HCT116 (cell line): ENCODE measurements at regions not wholly inside any gene's neighbourhood (a gene's known extent, or its start where the extent isn't known, plus 50 kb on each side); places are given as distances from the start of the nearest gene placed in this dataset.

ENCODE experiments used
- ATAC-seq: fragments of 200-7000 bp; cut with Tn5 transposase; 2 replicates; pipeline ENCODE4 v1.9.1; 2020; ENCODE audit warnings: mild to moderate bottlenecking, moderate library complexity
- BruUV-seq: library from RNA; stranded (reverse); fragments of 400-500 nt; replicated peaks from 2 replicates; lab custom pipeline; 2021; lab: Mats Ljungman, UMichigan
- CTCF ChIA-PET: fragments of 300-600 bp; sonication (Branson Sonifier 250); formaldehyde crosslinking; loops from one replicate; lab custom pipeline; 2021; ENCODE audit warnings: antibody characterized with exemption; lab: Charles Lee
- POLR2A ChIA-PET: fragments of 300-600, 350-600 bp; sonication (Branson Sonifier 250); formaldehyde crosslinking; loops from one replicate; lab custom pipeline; 2021; ENCODE audit warnings: antibody characterized with exemption; lab: Charles Lee
- RAD21 ChIA-PET, 2 experiments: fragments of 300-600 bp; sonication (Branson Sonifier 250); formaldehyde crosslinking; loops; one replicate each; lab custom pipeline; 2023; ENCODE audit warnings: low total read pairs in 2 of 2; ENCODE audit not compliant: uncharacterized antibody in 2 of 2, unreplicated experiment in 2 of 2, low non-redundant PET in 1 of 2; lab: Charles Lee
- DNase-seq: peaks from one replicate; pipeline ENCODE4 v3.0.0-alpha.2; 2010; ENCODE audit warnings: low read depth, low spot score
- H2AFZ ChIP-seq: fragments of 200-600 bp; shearing (Covaris generic), sonication (generic); 2 replicates; pipeline ENCODE4 v1.6.1; 2017; ENCODE audit warnings: low read depth, mixed run types, mixed read lengths, antibody characterized with exemption, low read length; ENCODE audit not compliant: poor library complexity, severe bottlenecking
- H3K27ac ChIP-seq: 2 replicates; pipeline ENCODE4 v1.5.1; 2012; ENCODE audit warnings: low read depth, low read length
- H3K27me3 ChIP-seq: fragments of 200-600 bp; sonication (generic); 2 replicates; pipeline ENCODE4 v1.6.1; 2016; ENCODE audit warnings: mixed run types, low read length, mixed read lengths; ENCODE audit not compliant: insufficient read depth
- H3K36me3 ChIP-seq, 2 experiments: fragments of 200-500 bp in 1 of 2; fragments of 200-600 bp in 1 of 2; sonication (Bioruptor generic) in 1 of 2; sonication (generic) in 1 of 2; 2 replicates each; pipeline versions ENCODE4 v1.5.1 to v1.6.1; 2014 to 2016; ENCODE audit warnings: low read length in 2 of 2, inconsistent platforms in 1 of 2, mixed read lengths in 1 of 2, mixed run types in 1 of 2; ENCODE audit not compliant: insufficient read depth in 2 of 2, control insufficient read depth in 1 of 2
- H3K4me1 ChIP-seq, 2 experiments: fragments of 200-600 bp in 1 of 2; sonication (generic) in 1 of 2; 2 replicates each; pipeline versions ENCODE4 v1.5.1 to v1.6.1; 2012 to 2017; ENCODE audit warnings: low read length in 2 of 2, inconsistent platforms in 1 of 2, mild to moderate bottlenecking in 1 of 2, mixed read lengths in 1 of 2, mixed run types in 1 of 2, moderate library complexity in 1 of 2; ENCODE audit not compliant: insufficient read depth in 2 of 2, control insufficient read depth in 1 of 2
- H3K4me2 ChIP-seq: fragments of 200-600 bp; sonication (generic); 2 replicates; pipeline ENCODE4 v1.6.1; 2017; ENCODE audit warnings: mixed run types, low read length, mixed read lengths
- H3K4me3 ChIP-seq, 2 experiments: fragments of 200-600 bp in 1 of 2; sonication (generic) in 1 of 2; replicated peaks in 1 of 2; 2 replicates each; pipeline ENCODE4 v1.5.1; 2011 to 2016; ENCODE audit warnings: low read length in 2 of 2, control low read depth in 1 of 2, low read depth in 1 of 2, mild to moderate bottlenecking in 1 of 2, mixed read lengths in 1 of 2, mixed run types in 1 of 2
- H3K79me2 ChIP-seq: fragments of 200-600 bp; sonication (generic); 2 replicates; pipeline ENCODE4 v1.6.1; 2017; ENCODE audit warnings: mild to moderate bottlenecking, mixed run types, low read length, moderate library complexity, mixed read lengths; ENCODE audit not compliant: insufficient read depth
- H3K9ac ChIP-seq: fragments of 200-600 bp; sonication (generic); 2 replicates; pipeline ENCODE4 v1.6.1; 2016; ENCODE audit warnings: low read length, mixed read lengths
- H3K9me2 ChIP-seq: fragments of 200-600 bp; sonication (generic), shearing (Covaris generic); 2 replicates; pipeline ENCODE4 v1.6.1; 2017; ENCODE audit warnings: mixed run types, mild to moderate bottlenecking, moderate library complexity; ENCODE audit not compliant: insufficient read depth
- H3K9me3 ChIP-seq, 2 experiments: fragments of 200-500 bp in 1 of 2; fragments of 200-600 bp in 1 of 2; sonication (Bioruptor generic) in 1 of 2; sonication (generic) in 1 of 2; 2 replicates each; pipeline ENCODE4 v1.6.1; 2014 to 2017; ENCODE audit warnings: low read length in 2 of 2, mixed read lengths in 2 of 2, inconsistent platforms in 1 of 2, low read depth in 1 of 2, mild to moderate bottlenecking in 1 of 2, mixed run types in 1 of 2, moderate library complexity in 1 of 2; ENCODE audit not compliant: control insufficient read depth in 1 of 2, insufficient read depth in 1 of 2
- H4K20me1 ChIP-seq: fragments of 200-600 bp; sonication (generic), shearing (Covaris generic); 2 replicates; pipeline ENCODE4 v1.6.1; 2017; ENCODE audit warnings: mixed run types, mild to moderate bottlenecking, moderate library complexity; ENCODE audit not compliant: insufficient read depth
- ATF3 ChIP-seq: IDR thresholded peaks from 2 replicates; pipeline ENCODE4 v1.6.1; 2012
- FOSL1 ChIP-seq: IDR thresholded peaks from 2 replicates; pipeline ENCODE4 v1.6.1; 2012; ENCODE audit warnings: low read depth
- JUND ChIP-seq: IDR thresholded peaks from 2 replicates; pipeline ENCODE4 v1.6.1; 2012
- POLR2A ChIP-seq: IDR thresholded peaks from 2 replicates; pipeline ENCODE4 v1.7.0; 2011; ENCODE audit warnings: borderline replicate concordance; ENCODE audit not compliant: insufficient read depth, insufficient read length; ENCODE audit errors: extremely low read depth
- POLR2AphosphoS5 ChIP-seq: IDR thresholded peaks from 2 replicates; pipeline ENCODE4 v1.6.1; 2011; ENCODE audit warnings: mild to moderate bottlenecking, low read depth, low read length, moderate library complexity
- SIN3A ChIP-seq: IDR thresholded peaks from 2 replicates; pipeline ENCODE4 v1.6.1; 2012; ENCODE audit warnings: low read depth
- SP1 ChIP-seq: IDR thresholded peaks from 2 replicates; pipeline ENCODE4 v1.6.1; 2012; ENCODE audit warnings: low read depth
- TCF7L2 ChIP-seq: IDR thresholded peaks from 2 replicates; pipeline ENCODE4 v1.7.0; 2011; ENCODE audit warnings: borderline replicate concordance, inconsistent platforms; ENCODE audit not compliant: insufficient read depth, insufficient read length; ENCODE audit errors: extremely low read depth
- ZFX ChIP-seq: fragments of 450-650 bp; IDR thresholded peaks from 2 replicates; pipeline ENCODE4 v1.6.1; 2017
- intact Hi-C: fragments of 100-400 bp; cut with micrococcal nuclease; formaldehyde crosslinking; loops from 2 replicates; pipeline ENCODE4 v1.10.0; 2022

GRCh38 chr13:59121507-59121906 is 1042.2 kb downstream of the DIAPH3 start:
- ATAC-seq: no peak
- H3K4me3 ChIP-seq: no peak overlapping the region
- peaks cover 0 to 22% of the 10 kb centered on the region in 2 experiments; a peak in 3 of 4 replicates for H3K9me3 ChIP-seq
- DNase-seq: no peak
- no peaks in the 10 kb centered on the region for H3K4me1 ChIP-seq
- intact Hi-C loops: no loop called here
- H3K4me2 ChIP-seq: no peak overlapping the region
- no TSS peak for BruUV-seq
- no peak overlapping the region for H3K27ac ChIP-seq
- no peak overlapping the region for H3K9ac ChIP-seq
- no peaks in the 10 kb centered on the region for H4K20me1 ChIP-seq
- TF ChIP-seq ATF3 (no peak), TCF7L2 (no peak), SIN3A (no peak), POLR2A (no peak), ZFX (no peak), SP1 (no peak), POLR2AphosphoS5 (no peak)
- POLR2A ChIA-PET: no interaction called here
- no peaks in the 10 kb centered on the region for H3K36me3 ChIP-seq
- no peaks in the 10 kb centered on the region for H3K27me3 ChIP-seq
- no peaks in the 10 kb centered on the region for H3K79me2 ChIP-seq
- CTCF ChIA-PET: no interaction called here
- RAD21 ChIA-PET: no interaction called here
- H3K9me2 ChIP-seq: no peaks in the 10 kb centered on the region
- H2AFZ ChIP-seq: no peak overlapping the region

DNA sequence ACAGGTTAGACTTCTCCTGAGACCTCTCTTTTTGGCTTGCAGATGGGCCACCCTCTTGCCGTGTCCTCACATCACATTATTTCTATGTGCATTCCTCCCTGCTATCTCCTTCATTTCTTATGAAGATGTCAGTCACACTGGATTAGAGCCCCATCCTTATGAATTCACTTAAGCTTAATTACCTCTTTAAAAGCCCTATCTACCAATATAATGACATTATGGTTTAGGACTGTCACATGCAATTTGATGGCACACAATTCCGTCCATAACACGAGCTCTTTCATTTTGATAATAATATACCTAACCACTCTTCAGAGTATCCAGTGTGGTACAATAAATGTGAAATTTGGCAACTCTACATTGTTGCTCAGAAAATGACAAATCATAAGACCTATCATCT is 1037.3 kb downstream of the DIAPH3 start:
- CTCF ChIA-PET: no interaction called here
- Histone ChIP-seq H3K4me2 (no peak overlapping the region), H3K9me2 (no peaks in the 10 kb centered on the region), H3K9ac (no peak overlapping the region), H2AFZ (no peak overlapping the region), H3K27me3 (no peaks in the 10 kb centered on the region), H3K79me2 (no peaks in the 10 kb centered on the region), H3K27ac (no peak overlapping the region), H3K4me3 (no peak overlapping the region), H3K9me3 (peaks cover 5 to 22% of the 10 kb centered on the region in 2 experiments; a peak in 3 of 4 replicates), H3K36me3 (no peaks in the 10 kb centered on the region), H3K4me1 (no peaks in the 10 kb centered on the region), H4K20me1 (no peaks in the 10 kb centered on the region)
- no peak for TF ChIP-seq JUND
- TF ChIP-seq FOSL1: no peak
- no peak for TF ChIP-seq ZFX
- ATAC-seq: no peak
- no peak for DNase-seq
- no TSS peak for BruUV-seq
- intact Hi-C loops: no loop called here
- RAD21 ChIA-PET: no interaction called here
- POLR2A ChIA-PET: no interaction called here
